Breast epithelium (tissue), 3 donors: ENCODE measurements at regions not wholly inside any gene's neighbourhood (a gene's known extent, or its start where the extent isn't known, plus 50 kb on each side); places are given as distances from the start of the nearest gene placed in this dataset.

Experiments
- POLR2A ChIP-seq: fragments of 450-650 bp; IDR thresholded peaks from one replicate; pipeline ENCODE4 v1.6.1; 2016; ENCODE audit warnings: antibody characterized with exemption, mild to moderate bottlenecking, moderate library complexity
- POLR2AphosphoS5 ChIP-seq, 3 donors: sonication (generic); formaldehyde crosslinking; IDR thresholded peaks; one replicate each; pipeline ENCODE4 v1.6.1; 2017; ENCODE audit warnings: antibody characterized with exemption in 3 of 3

DNA sequence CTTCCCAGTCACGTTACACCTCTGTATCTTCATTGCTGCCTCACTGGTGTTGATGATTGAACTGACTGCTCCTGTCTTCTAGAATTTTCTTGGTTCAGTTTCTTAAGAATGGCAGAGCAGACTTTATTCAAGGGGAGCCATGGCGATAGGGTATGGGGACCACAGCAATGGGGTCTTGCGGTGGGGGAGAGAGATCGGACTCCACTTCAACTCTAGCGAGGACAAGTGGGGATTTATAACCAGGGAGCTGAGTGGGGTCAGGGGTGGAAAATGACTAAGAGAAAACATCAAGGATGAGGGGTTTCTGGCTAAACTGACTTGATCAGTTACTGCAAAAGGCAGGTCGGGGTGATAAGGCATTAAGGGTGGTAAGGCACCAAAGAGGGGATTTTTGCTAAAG, 156.4 kb downstream of the CD83 start:
- TF ChIP-seq POLR2AphosphoS5 (IDR thresholded peaks at IDR 0.05) = no peak
- no peak for TF ChIP-seq POLR2A
